ENCODE measurements at regions not wholly inside any gene's neighbourhood (a gene's known extent, or its start where the extent isn't known, plus 50 kb on each side); places are given as distances from the start of the nearest gene placed in this dataset.

DNA sequence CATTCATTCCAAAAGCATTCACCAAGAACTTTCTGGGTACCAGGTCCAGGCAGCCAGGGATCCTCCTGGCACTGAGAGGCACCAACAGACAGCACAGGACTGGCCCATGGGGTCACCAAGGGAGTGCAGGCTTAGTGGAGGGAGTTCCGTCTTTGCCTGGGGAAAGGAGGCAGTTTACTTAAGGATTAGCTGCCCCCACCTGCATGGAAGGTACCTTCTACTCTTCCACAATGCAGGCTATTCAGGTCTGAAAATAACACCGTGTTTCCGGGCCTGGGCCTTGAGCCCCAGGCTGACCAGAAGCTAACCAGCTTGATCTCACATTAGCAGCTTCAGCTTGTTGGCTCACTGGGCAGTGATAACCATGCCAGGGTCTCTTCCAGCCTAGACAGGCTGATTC, 199.4 kb downstream of the FOXA2 start:
- no peak overlapping the region for H3K27ac Mint-ChIP-seq
- H3K18ac ChIP-seq (ENCODE audit: insufficient read length, low read depth, low read length), result no peak overlapping the region
- H4K20me1 ChIP-seq (ENCODE audit: control insufficient read depth, insufficient read depth, insufficient read length), result no peaks in the 10 kb centered on the region
- H3K23me2 ChIP-seq (ENCODE audit: insufficient read length, low read depth, low read length, poor library complexity, severe bottlenecking), result no peaks in the 10 kb centered on the region
- H2BK12ac ChIP-seq (ENCODE audit: insufficient read length, low read depth, low read length), result no peak overlapping the region
- H3K36me3 Mint-ChIP-seq (ENCODE audit: insufficient read depth in 1 of 3, low read depth in 3 of 3), result no peaks in the 10 kb centered on the region
- no peak overlapping the region for H3K23ac ChIP-seq (ENCODE audit: insufficient read length, low read depth, low read length)
- no peaks in the 10 kb centered on the region for H3K27me3 ChIP-seq (ENCODE audit: insufficient read depth, low read length)
- no CpG with 5 or more reads among the region's 3 CpGs for WGBS (ENCODE audit: extremely low coverage, insufficient read length, low lambda C conversion rate)
- TF ChIP-seq, protein P1, sequence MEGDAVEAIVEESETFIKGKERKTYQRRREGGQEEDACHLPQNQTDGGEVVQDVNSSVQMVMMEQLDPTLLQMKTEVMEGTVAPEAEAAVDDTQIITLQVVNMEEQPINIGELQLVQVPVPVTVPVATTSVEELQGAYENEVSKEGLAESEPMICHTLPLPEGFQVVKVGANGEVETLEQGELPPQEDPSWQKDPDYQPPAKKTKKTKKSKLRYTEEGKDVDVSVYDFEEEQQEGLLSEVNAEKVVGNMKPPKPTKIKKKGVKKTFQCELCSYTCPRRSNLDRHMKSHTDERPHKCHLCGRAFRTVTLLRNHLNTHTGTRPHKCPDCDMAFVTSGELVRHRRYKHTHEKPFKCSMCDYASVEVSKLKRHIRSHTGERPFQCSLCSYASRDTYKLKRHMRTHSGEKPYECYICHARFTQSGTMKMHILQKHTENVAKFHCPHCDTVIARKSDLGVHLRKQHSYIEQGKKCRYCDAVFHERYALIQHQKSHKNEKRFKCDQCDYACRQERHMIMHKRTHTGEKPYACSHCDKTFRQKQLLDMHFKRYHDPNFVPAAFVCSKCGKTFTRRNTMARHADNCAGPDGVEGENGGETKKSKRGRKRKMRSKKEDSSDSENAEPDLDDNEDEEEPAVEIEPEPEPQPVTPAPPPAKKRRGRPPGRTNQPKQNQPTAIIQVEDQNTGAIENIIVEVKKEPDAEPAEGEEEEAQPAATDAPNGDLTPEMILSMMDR (conservative IDR thresholded peaks at IDR 0.05), result no peak
- H4K91ac ChIP-seq (ENCODE audit: insufficient read length, low read depth, low read length), result no peak overlapping the region
- peaks cover 4 to 6% of the 10 kb centered on the region in 2 experiments; a peak in 3 of 4 replicates for H3K4me1 Mint-ChIP-seq
- peaks cover 54% of the 10 kb centered on the region for H3K27me3 Mint-ChIP-seq (ENCODE audit: low read depth)
- H3K79me1 ChIP-seq (ENCODE audit: insufficient read depth, low read depth, low read length, poor library complexity, severe bottlenecking), result no peaks in the 10 kb centered on the region
- H2AFZ ChIP-seq (ENCODE audit: low read length), result no peak overlapping the region
- no peak overlapping the region for H3T11ph ChIP-seq (ENCODE audit: low read length)
- H2BK20ac ChIP-seq (ENCODE audit: low read depth, low read length, poor library complexity, severe bottlenecking), result no peak overlapping the region
- H3K9me3 ChIP-seq (ENCODE audit: control insufficient read depth, low read depth, low read length), result no peaks in the 10 kb centered on the region
- no peak for DNase-seq
- no peak overlapping the region for H3K4me2 ChIP-seq (ENCODE audit: insufficient read depth, insufficient read length, low read length)
- H3K9ac ChIP-seq (ENCODE audit: extremely low read depth, insufficient read length, low read length), result no peak overlapping the region
- no peak overlapping the region for H3K14ac ChIP-seq (ENCODE audit: insufficient read depth, low read length)
- no peaks in the 10 kb centered on the region for H3K9me3 Mint-ChIP-seq
- no peak overlapping the region for H4K5ac ChIP-seq (ENCODE audit: insufficient read length, low read depth, low read length)
- no peak overlapping the region for H2BK15ac ChIP-seq (ENCODE audit: low read depth, low read length)
- H3K4ac ChIP-seq (ENCODE audit: low read depth, low read length), result no peak overlapping the region
- no peak overlapping the region for H3K56ac ChIP-seq (ENCODE audit: insufficient read length, low read depth, low read length)
- no peak overlapping the region for H4K8ac ChIP-seq (replicated peaks; ENCODE audit: insufficient read length, low read depth, low read length)
- no peak overlapping the region for H2BK5ac ChIP-seq (ENCODE audit: insufficient read length, low read length)
- H3K4me1 ChIP-seq (ENCODE audit: insufficient read depth, low read length), result peaks cover 2% of the 10 kb centered on the region; the same call in 1 of the 2 replicates
- no peak overlapping the region for H2AK5ac ChIP-seq (ENCODE audit: insufficient read length, low read length)
- no peak overlapping the region for H3K4me3 Mint-ChIP-seq
- no peak overlapping the region for H3K27ac ChIP-seq (ENCODE audit: insufficient read length, low read depth, low read length)
- no peak overlapping the region for H2BK120ac ChIP-seq (ENCODE audit: low read depth, low read length, poor library complexity, severe bottlenecking)
- H3K79me2 ChIP-seq (ENCODE audit: insufficient read depth, low read length), result no peaks in the 10 kb centered on the region

All from H9 (cell line).